Peyer's patch (tissue), 4 donors: ENCODE measurements at regions not wholly inside any gene's neighbourhood (a gene's known extent, or its start where the extent isn't known, plus 50 kb on each side); places are given as distances from the start of the nearest gene placed in this dataset.

ENCODE experiments used
- CTCF ChIP-seq, 6 experiments: fragments of 450-650 bp in 4 of 6; fragments of 200-600 bp in 2 of 6; sonication (generic) in 1 of 6; IDR thresholded peaks; one replicate each; pipeline ENCODE4 v1.5.1; 2017 to 2019; ENCODE audit warnings: antibody characterized with exemption in 6 of 6, mild to moderate bottlenecking in 3 of 6, moderate library complexity in 1 of 6
- POLR2A ChIP-seq, 2 donors: fragments of 450-650 bp; IDR thresholded peaks; one replicate each; pipeline ENCODE4 v1.5.1; 2017; ENCODE audit warnings: antibody characterized with exemption in 2 of 2, mild to moderate bottlenecking in 2 of 2, moderate library complexity in 2 of 2

GRCh38 chr7:113608782-113609181 is 310.0 kb downstream of the PPP1R3A start:
- TF ChIP-seq CTCF (IDR thresholded peaks at IDR 0.05), result no peak
- TF ChIP-seq POLR2A (IDR thresholded peaks at IDR 0.05), result no peak
